ENCODE measurements at regions not wholly inside any gene's neighbourhood (a gene's known extent, or its start where the extent isn't known, plus 50 kb on each side); places are given as distances from the start of the nearest gene placed in this dataset.

DNA sequence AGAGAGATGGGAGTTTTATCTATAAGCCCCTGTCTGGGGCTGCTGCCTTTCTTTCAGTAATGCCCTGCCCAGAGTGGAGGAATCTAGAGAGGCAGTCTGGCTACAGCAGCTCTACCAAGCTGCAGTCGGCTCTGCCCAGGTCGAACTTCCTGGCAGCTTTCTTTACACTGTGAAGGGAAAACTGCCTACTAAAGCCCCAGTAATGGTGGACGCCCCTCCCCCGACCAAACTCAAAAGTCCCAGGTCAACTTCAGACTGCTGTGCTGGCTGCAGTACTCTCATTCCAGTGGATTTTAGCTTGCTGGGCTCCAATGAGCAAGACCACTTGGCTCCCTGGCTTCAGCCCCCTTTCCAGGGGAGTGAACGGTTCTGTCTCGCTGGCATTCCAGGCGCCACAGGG lies 65.9 kb upstream of the RARB start:
- no peak overlapping the region for H2BK12ac ChIP-seq (ENCODE audit: low read depth, low read length)
- H3K14ac ChIP-seq (ENCODE audit: insufficient read length) = no peak overlapping the region
- H4K8ac ChIP-seq (ENCODE audit: extremely low read depth, insufficient read depth, low read length) = no peak overlapping the region; the same call in 1 of the 2 replicates
- H3K4ac ChIP-seq (replicated peaks; ENCODE audit: insufficient read length, low read depth, low read length) = no peak overlapping the region
- no peaks in the 10 kb centered on the region for H3K23me2 ChIP-seq (ENCODE audit: low read depth, low read length)
- no peaks in the 10 kb centered on the region; a peak in 1 of 4 replicates for H3K9me3 ChIP-seq (ENCODE audit: insufficient read depth in 2 of 2, low read depth in 1 of 2, low read length in 1 of 2)
- H3K79me1 ChIP-seq (ENCODE audit: low read depth, low read length) = no peaks in the 10 kb centered on the region
- H4K5ac ChIP-seq (ENCODE audit: insufficient read length, low read depth, low read length) = no peak overlapping the region
- no peak overlapping the region for H3K4me2 ChIP-seq (ENCODE audit: insufficient read depth in 1 of 2, low read depth in 2 of 2, low read length in 2 of 2)
- H2AFZ ChIP-seq (ENCODE audit: low read length) = no peak overlapping the region
- H2BK5ac ChIP-seq (ENCODE audit: low read depth, low read length) = no peak overlapping the region
- H3K4me3 ChIP-seq (ENCODE audit: extremely low read depth in 1 of 4, insufficient read depth in 2 of 4, low read depth in 3 of 4, low read length in 4 of 4) = no peak overlapping the region
- no peak overlapping the region for H3K18ac ChIP-seq (ENCODE audit: extremely low read depth, low read length)
- no peak overlapping the region for H2BK20ac ChIP-seq (ENCODE audit: low read length)
- ChIA-PET POLR2A (ENCODE audit: partially characterized antibody) (no interaction called here), CTCF (ENCODE audit: partially characterized antibody) (interaction anchor here (1.4 to 2.0 kb wide), 3 partner anchors 9 to 170 kb away, joined by 3 to 7 read pairs (median 4); no protein-coding TSS in a partner anchor)
- H3K9ac ChIP-seq (replicated peaks in 1 of 4; ENCODE audit: extremely low read depth in 1 of 4, low read depth in 3 of 4, low read length in 3 of 4) = no peak overlapping the region
- 93% methylated on average over 7 of the region's 7 CpGs; no CpG with 5 or more reads in 1 of the 2 experiments for WGBS, 2 experiments (ENCODE audit: extremely low coverage in 1 of 2, insufficient coverage in 1 of 2, insufficient read length in 1 of 2, insufficient replicate concordance in 2 of 2, low coverage in 1 of 2, low lambda C conversion rate in 2 of 2, missing lambda C conversion rate in 1 of 2)
- no peak overlapping the region for H3K27ac ChIP-seq (ENCODE audit: low read depth, low read length)
- H2AK5ac ChIP-seq (ENCODE audit: low read depth, low read length) = no peak overlapping the region
- H2BK15ac ChIP-seq (ENCODE audit: low read length) = no peak overlapping the region
- H3K79me2 ChIP-seq (ENCODE audit: control insufficient read depth in 1 of 2, insufficient read depth in 2 of 2, low read length in 2 of 2) = no peaks in the 10 kb centered on the region
- no peaks in the 10 kb centered on the region; a peak in 1 of 7 replicates for H3K4me1 ChIP-seq (replicated peaks in 1 of 4; ENCODE audit: control insufficient read depth in 3 of 4, insufficient read depth in 4 of 4, low read length in 3 of 4)
- H3K36me3 ChIP-seq (ENCODE audit: control insufficient read depth in 2 of 4, insufficient read depth in 4 of 4, low read length in 3 of 4) = no peaks in the 10 kb centered on the region
- FAIRE-seq = no peak
- DNase-seq (ENCODE audit: low read depth in 1 of 2, low spot score in 2 of 2) = no peak
- H3K56ac ChIP-seq (replicated peaks; ENCODE audit: insufficient read length, low read depth, low read length) = no peak overlapping the region
- no peaks in the 10 kb centered on the region for H4K20me1 ChIP-seq (replicated peaks in 1 of 2; ENCODE audit: control insufficient read depth in 1 of 2, insufficient read depth in 2 of 2, low read length in 2 of 2)
- no peak overlapping the region for H3K23ac ChIP-seq (ENCODE audit: insufficient read length)
- H3K27me3 ChIP-seq (replicated peaks in 1 of 4; ENCODE audit: control insufficient read depth in 3 of 4, extremely low read depth in 1 of 4, insufficient read depth in 3 of 4, low read length in 3 of 4) = no peaks in the 10 kb centered on the region
- no peak overlapping the region for H2BK120ac ChIP-seq (replicated peaks; ENCODE audit: low read depth, low read length)
- H4K91ac ChIP-seq (replicated peaks; ENCODE audit: insufficient read length, low read length) = no peak overlapping the region
- TF ChIP-seq, protein P1, sequence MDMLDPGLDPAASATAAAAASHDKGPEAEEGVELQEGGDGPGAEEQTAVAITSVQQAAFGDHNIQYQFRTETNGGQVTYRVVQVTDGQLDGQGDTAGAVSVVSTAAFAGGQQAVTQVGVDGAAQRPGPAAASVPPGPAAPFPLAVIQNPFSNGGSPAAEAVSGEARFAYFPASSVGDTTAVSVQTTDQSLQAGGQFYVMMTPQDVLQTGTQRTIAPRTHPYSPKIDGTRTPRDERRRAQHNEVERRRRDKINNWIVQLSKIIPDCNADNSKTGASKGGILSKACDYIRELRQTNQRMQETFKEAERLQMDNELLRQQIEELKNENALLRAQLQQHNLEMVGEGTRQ (IDR thresholded peaks at IDR 0.05; ENCODE audit: low read length) = no peak
- TF ChIP-seq NRF1 (IDR thresholded peaks at IDR 0.05; ENCODE audit: low read depth, low read length) (no peak), RXRA (IDR thresholded peaks at IDR 0.05; ENCODE audit: insufficient read depth, low read depth, low read length) (no peak), KDM4A (IDR thresholded peaks at IDR 0.05; ENCODE audit: low read depth, low read length, severe bottlenecking) (no peak), E2F6 (IDR thresholded peaks at IDR 0.05) (no peak), RAD21 (IDR thresholded peaks at IDR 0.05 in 1 of 2, conservative IDR thresholded peaks at IDR 0.05 in 1 of 2; ENCODE audit: low read depth in 2 of 2, low read length in 2 of 2) (no peak), CBX5 (IDR thresholded peaks at IDR 0.05; ENCODE audit: low read depth, low read length) (no peak), POU5F1 (IDR thresholded peaks at IDR 0.05; ENCODE audit: low read depth, low read length) (no peak), TAF7 (optimal IDR thresholded peaks at IDR 0.05; ENCODE audit: borderline replicate concordance, low read depth, low read length) (no peak), CHD2 (IDR thresholded peaks at IDR 0.05; ENCODE audit: low read length) (no peak), CREB1 (IDR thresholded peaks at IDR 0.05) (no peak), POLR2A (IDR thresholded peaks at IDR 0.05; ENCODE audit: control extremely low read depth in 1 of 2, low read depth in 2 of 2, low read length in 2 of 2) (no peak), PHF8 (conservative IDR thresholded peaks at IDR 0.05; ENCODE audit: low read depth, low read length) (no peak)

Data from H1 (cell line).